ENCODE measurements at regions not wholly inside any gene's neighbourhood (a gene's known extent, or its start where the extent isn't known, plus 50 kb on each side); places are given as distances from the start of the nearest gene placed in this dataset.

DNA sequence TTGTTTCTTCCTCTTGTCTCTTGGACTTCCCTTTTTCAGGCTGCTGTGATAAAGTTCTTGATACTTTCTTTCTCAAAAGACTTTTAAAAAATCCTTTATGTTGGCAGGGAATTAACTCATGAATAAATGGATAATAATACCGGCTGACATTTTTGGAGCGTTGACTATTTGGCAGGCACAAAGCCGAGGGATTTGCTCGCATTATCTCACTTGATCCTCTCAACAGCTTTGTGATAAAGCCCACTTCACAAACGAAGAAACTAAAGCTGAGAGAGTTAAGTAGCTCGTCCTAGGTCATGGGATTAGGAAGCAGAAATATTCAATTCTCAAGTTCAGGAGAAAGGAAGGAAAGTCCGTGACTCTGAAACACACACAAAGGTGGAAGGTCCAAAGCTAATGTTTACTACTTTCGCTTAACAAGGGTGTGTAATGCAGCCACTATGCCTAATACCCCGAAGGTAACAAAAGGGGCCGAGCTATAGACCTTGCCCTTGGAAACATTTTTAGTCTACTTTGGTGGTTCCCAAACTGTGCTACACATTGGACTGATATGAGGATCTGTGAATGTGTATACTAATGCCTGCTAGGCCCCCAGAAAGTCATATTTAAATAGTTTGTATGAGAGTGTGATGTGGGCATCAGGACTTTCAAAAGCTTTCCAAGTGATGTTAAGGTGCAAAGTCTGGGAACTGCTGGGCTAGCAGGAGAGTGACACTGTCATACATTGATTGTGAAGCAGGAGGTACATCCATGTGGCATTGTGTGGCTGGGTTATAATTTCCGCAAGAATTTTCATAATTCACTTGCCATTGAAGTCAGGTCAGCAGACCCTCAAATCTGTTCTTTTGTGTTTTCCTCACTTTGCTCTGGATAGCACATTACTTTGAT, 508.4 kb downstream of the PLCL1 start:
- H4K91ac ChIP-seq (ENCODE audit: low read depth, low read length, poor library complexity), result no peak overlapping the region
- no peak overlapping the region for H4K8ac ChIP-seq (ENCODE audit: low read depth, low read length)
- no peak overlapping the region for H2AK5ac ChIP-seq (ENCODE audit: low read depth, low read length)
- no peaks in the 10 kb centered on the region for H3K4me1 ChIP-seq (ENCODE audit: control insufficient read depth in 2 of 2, insufficient read depth in 1 of 2, low read depth in 1 of 2, low read length in 2 of 2)
- no peak overlapping the region for H3K4ac ChIP-seq (ENCODE audit: low read length)
- no peaks in the 10 kb centered on the region for H3K9me3 ChIP-seq (replicated peaks in 1 of 2; ENCODE audit: control insufficient read depth in 2 of 2, insufficient read depth in 1 of 2, low read depth in 1 of 2, low read length in 2 of 2)
- peaks cover 0 to 4% (median 0%) of the 10 kb centered on the region in 3 experiments for H3K27me3 ChIP-seq (ENCODE audit: control insufficient read depth in 3 of 3, insufficient read depth in 3 of 3, low read depth in 1 of 3, low read length in 3 of 3)
- H2BK15ac ChIP-seq (ENCODE audit: low read length), result no peak overlapping the region
- H3K14ac ChIP-seq (ENCODE audit: low read length), result no peak overlapping the region
- no peak for DNase-seq (ENCODE audit: low spot score)
- H3K4me3 ChIP-seq (ENCODE audit: low read length in 2 of 2), result no peak overlapping the region
- H2BK5ac ChIP-seq (ENCODE audit: low read length), result no peak overlapping the region
- no CpG with 5 or more reads among the region's 11 CpGs for WGBS, 2 donors (ENCODE audit: extremely low coverage in 2 of 2, insufficient read length in 2 of 2, insufficient replicate concordance in 1 of 2)
- no peak overlapping the region for H3K18ac ChIP-seq (ENCODE audit: low read length)
- no peak overlapping the region for H2AFZ ChIP-seq (ENCODE audit: low read length)
- no peak overlapping the region for H2BK12ac ChIP-seq (ENCODE audit: low read length)
- H3K36me3 ChIP-seq (replicated peaks in 1 of 2; ENCODE audit: control insufficient read depth in 2 of 2, insufficient read depth in 2 of 2, low read length in 2 of 2), result no peaks in the 10 kb centered on the region
- no peak overlapping the region for H3K4me2 ChIP-seq (ENCODE audit: insufficient read depth, low read length, poor library complexity, severe bottlenecking)
- H3K79me1 ChIP-seq (ENCODE audit: low read depth, low read length), result no peaks in the 10 kb centered on the region
- no peak overlapping the region for H3K23ac ChIP-seq (ENCODE audit: low read depth, low read length, poor library complexity)
- H3K9ac ChIP-seq (ENCODE audit: low read depth, low read length, poor library complexity), result no peak overlapping the region
- H2BK120ac ChIP-seq (ENCODE audit: low read depth, low read length), result no peak overlapping the region
- no peak overlapping the region for H3K27ac ChIP-seq (replicated peaks; ENCODE audit: low read length)

- no peak overlapping the region for H2BK120ac ChIP-seq (ENCODE audit: low read depth, low read length)
- no peak overlapping the region for H3K4ac ChIP-seq (ENCODE audit: low read length)
- H3K4me1 ChIP-seq (ENCODE audit: control insufficient read depth in 2 of 2, insufficient read depth in 1 of 2, low read depth in 1 of 2, low read length in 2 of 2), result peaks cover 0 to 2% of the 10 kb centered on the region in 2 donors
- no peak overlapping the region for H4K91ac ChIP-seq (ENCODE audit: low read depth, low read length, poor library complexity)
- no peak overlapping the region for H2BK15ac ChIP-seq (ENCODE audit: low read length)
- H3K27ac ChIP-seq (replicated peaks; ENCODE audit: low read length), result no peak overlapping the region
- H2AFZ ChIP-seq (ENCODE audit: low read length), result no peak overlapping the region
- peaks cover 0 to 4% (median 0%) of the 10 kb centered on the region in 3 experiments for H3K27me3 ChIP-seq (ENCODE audit: control insufficient read depth in 3 of 3, insufficient read depth in 3 of 3, low read depth in 1 of 3, low read length in 3 of 3)
- WGBS, 2 donors (ENCODE audit: extremely low coverage in 2 of 2, insufficient read length in 2 of 2, insufficient replicate concordance in 1 of 2), result no CpG with 5 or more reads among the region's 5 CpGs
- no peak overlapping the region for H3K4me2 ChIP-seq (ENCODE audit: insufficient read depth, low read length, poor library complexity, severe bottlenecking)
- H2BK12ac ChIP-seq (ENCODE audit: low read length), result no peak overlapping the region
- no peak overlapping the region for H3K23ac ChIP-seq (ENCODE audit: low read depth, low read length, poor library complexity)
- no peak for DNase-seq (ENCODE audit: low spot score)
- H3K79me1 ChIP-seq (ENCODE audit: low read depth, low read length), result no peaks in the 10 kb centered on the region
- H3K4me3 ChIP-seq (ENCODE audit: low read length in 2 of 2), result no peak overlapping the region
- no peak overlapping the region for H3K9ac ChIP-seq (ENCODE audit: low read depth, low read length, poor library complexity)
- no peaks in the 10 kb centered on the region for H3K36me3 ChIP-seq (replicated peaks in 1 of 2; ENCODE audit: control insufficient read depth in 2 of 2, insufficient read depth in 2 of 2, low read length in 2 of 2)
- H3K14ac ChIP-seq (ENCODE audit: low read length), result no peak overlapping the region
- no peak overlapping the region for H3K18ac ChIP-seq (ENCODE audit: low read length)
- H2BK5ac ChIP-seq (ENCODE audit: low read length), result no peak overlapping the region
- H2AK5ac ChIP-seq (ENCODE audit: low read depth, low read length), result no peak overlapping the region
- H3K9me3 ChIP-seq (replicated peaks in 1 of 2; ENCODE audit: control insufficient read depth in 2 of 2, insufficient read depth in 1 of 2, low read depth in 1 of 2, low read length in 2 of 2), result no peaks in the 10 kb centered on the region
- H4K8ac ChIP-seq (ENCODE audit: low read depth, low read length), result no peak overlapping the region
These were observed 506.6 kb downstream of the PLCL1 start for GRCh38 chr2:198311020-198311419.

GRCh38 chr2:198309673-198310280, 505.4 kb downstream of the PLCL1 start:
- H3K27me3 ChIP-seq (ENCODE audit: control insufficient read depth in 3 of 3, insufficient read depth in 3 of 3, low read depth in 1 of 3, low read length in 3 of 3), result peaks cover 0 to 4% (median 0%) of the 10 kb centered on the region in 3 experiments
- no peak overlapping the region for H4K91ac ChIP-seq (ENCODE audit: low read depth, low read length, poor library complexity)
- no peak overlapping the region for H2AFZ ChIP-seq (ENCODE audit: low read length)
- H3K4me1 ChIP-seq (ENCODE audit: control insufficient read depth in 2 of 2, insufficient read depth in 1 of 2, low read depth in 1 of 2, low read length in 2 of 2), result peaks cover 0 to 2% of the 10 kb centered on the region in 2 donors
- no peak overlapping the region for H2BK15ac ChIP-seq (ENCODE audit: low read length)
- H2BK12ac ChIP-seq (ENCODE audit: low read length), result no peak overlapping the region
- no peak overlapping the region for H4K8ac ChIP-seq (ENCODE audit: low read depth, low read length)
- no peak overlapping the region for H3K4me3 ChIP-seq (ENCODE audit: low read length in 2 of 2)
- no peak overlapping the region for H2BK5ac ChIP-seq (ENCODE audit: low read length)
- H2BK120ac ChIP-seq (ENCODE audit: low read depth, low read length), result no peak overlapping the region
- H3K4me2 ChIP-seq (ENCODE audit: insufficient read depth, low read length, poor library complexity, severe bottlenecking), result no peak overlapping the region
- no peaks in the 10 kb centered on the region for H3K36me3 ChIP-seq (replicated peaks in 1 of 2; ENCODE audit: control insufficient read depth in 2 of 2, insufficient read depth in 2 of 2, low read length in 2 of 2)
- H3K9me3 ChIP-seq (replicated peaks in 1 of 2; ENCODE audit: control insufficient read depth in 2 of 2, insufficient read depth in 1 of 2, low read depth in 1 of 2, low read length in 2 of 2), result no peaks in the 10 kb centered on the region
- H3K4ac ChIP-seq (ENCODE audit: low read length), result no peak overlapping the region
- no peak overlapping the region for H3K18ac ChIP-seq (ENCODE audit: low read length)
- no peak overlapping the region for H3K14ac ChIP-seq (ENCODE audit: low read length)
- no peaks in the 10 kb centered on the region for H3K79me1 ChIP-seq (ENCODE audit: low read depth, low read length)
- no peak overlapping the region for H3K27ac ChIP-seq (replicated peaks; ENCODE audit: low read length)
- WGBS, 2 donors (ENCODE audit: extremely low coverage in 2 of 2, insufficient read length in 2 of 2, insufficient replicate concordance in 1 of 2), result no CpG with 5 or more reads among the region's 8 CpGs
- H3K9ac ChIP-seq (ENCODE audit: low read depth, low read length, poor library complexity), result no peak overlapping the region
- DNase-seq (ENCODE audit: low spot score), result peak; percentile 57
- no peak overlapping the region for H2AK5ac ChIP-seq (ENCODE audit: low read depth, low read length)
- no peak overlapping the region for H3K23ac ChIP-seq (ENCODE audit: low read depth, low read length, poor library complexity)

DNA sequence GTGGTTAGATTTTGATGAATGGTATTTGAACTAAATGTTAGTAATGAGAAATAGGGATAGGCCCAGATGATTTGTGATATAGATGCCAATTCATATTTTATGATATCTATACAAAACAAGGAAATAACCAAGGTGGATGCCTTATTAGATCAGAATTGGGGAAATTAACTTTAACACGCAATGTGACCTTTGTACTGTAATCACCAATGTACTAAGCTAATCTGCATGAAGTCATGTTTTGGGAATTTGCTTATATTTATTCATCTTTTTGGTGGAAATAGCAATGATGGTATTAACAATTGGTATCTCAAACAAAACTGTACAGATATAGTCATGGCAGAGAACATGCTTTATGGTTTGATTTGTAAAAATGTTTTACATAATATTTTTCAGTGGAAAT, 504.7 kb downstream of the PLCL1 start:
- H2AK5ac ChIP-seq (ENCODE audit: low read depth, low read length), result no peak overlapping the region
- no peak overlapping the region for H4K91ac ChIP-seq (ENCODE audit: low read depth, low read length, poor library complexity)
- H3K27ac ChIP-seq (replicated peaks; ENCODE audit: low read length), result no peak overlapping the region
- peaks cover 0 to 2% of the 10 kb centered on the region in 2 donors for H3K4me1 ChIP-seq (ENCODE audit: control insufficient read depth in 2 of 2, insufficient read depth in 1 of 2, low read depth in 1 of 2, low read length in 2 of 2)
- peaks cover 0 to 8% (median 0%) of the 10 kb centered on the region in 3 experiments for H3K27me3 ChIP-seq (ENCODE audit: control insufficient read depth in 3 of 3, insufficient read depth in 3 of 3, low read depth in 1 of 3, low read length in 3 of 3)
- DNase-seq (ENCODE audit: low spot score), result no peak
- H3K36me3 ChIP-seq (replicated peaks in 1 of 2; ENCODE audit: control insufficient read depth in 2 of 2, insufficient read depth in 2 of 2, low read length in 2 of 2), result no peaks in the 10 kb centered on the region
- WGBS, 2 donors (ENCODE audit: extremely low coverage in 2 of 2, insufficient read length in 2 of 2, insufficient replicate concordance in 1 of 2), result no CpG with 5 or more reads among the region's 1 CpG
- no peak overlapping the region for H3K23ac ChIP-seq (ENCODE audit: low read depth, low read length, poor library complexity)
- no peaks in the 10 kb centered on the region for H3K9me3 ChIP-seq (replicated peaks in 1 of 2; ENCODE audit: control insufficient read depth in 2 of 2, insufficient read depth in 1 of 2, low read depth in 1 of 2, low read length in 2 of 2)
- H2BK120ac ChIP-seq (ENCODE audit: low read depth, low read length), result no peak overlapping the region
- no peak overlapping the region for H2BK12ac ChIP-seq (ENCODE audit: low read length)
- no peak overlapping the region for H3K9ac ChIP-seq (ENCODE audit: low read depth, low read length, poor library complexity)
- no peak overlapping the region for H3K4me3 ChIP-seq (ENCODE audit: low read length in 2 of 2)
- H3K4ac ChIP-seq (ENCODE audit: low read length), result no peak overlapping the region
- no peak overlapping the region for H3K14ac ChIP-seq (ENCODE audit: low read length)
- H3K79me1 ChIP-seq (ENCODE audit: low read depth, low read length), result no peaks in the 10 kb centered on the region
- H2BK15ac ChIP-seq (ENCODE audit: low read length), result no peak overlapping the region
- no peak overlapping the region for H3K18ac ChIP-seq (ENCODE audit: low read length)
- no peak overlapping the region for H3K4me2 ChIP-seq (ENCODE audit: insufficient read depth, low read length, poor library complexity, severe bottlenecking)
- no peak overlapping the region for H2AFZ ChIP-seq (ENCODE audit: low read length)
- H4K8ac ChIP-seq (ENCODE audit: low read depth, low read length), result no peak overlapping the region
- no peak overlapping the region for H2BK5ac ChIP-seq (ENCODE audit: low read length)
